Osteoblast (primary cell): ENCODE measurements at regions not wholly inside any gene's neighbourhood (a gene's known extent, or its start where the extent isn't known, plus 50 kb on each side); places are given as distances from the start of the nearest gene placed in this dataset.

Experiments
- DNase-seq: peaks from one replicate; pipeline ENCODE4 v3.0.0; 2011; ENCODE audit warnings: low spot score, mixed read lengths; ENCODE audit not compliant: insufficient read length; ENCODE audit errors: missing footprints
- H2AFZ ChIP-seq: 2 replicates; pipeline ENCODE4 v1.6.0; 2011; ENCODE audit warnings: mild to moderate bottlenecking, low read length
- H3K27ac ChIP-seq: 2 replicates; pipeline ENCODE4 v1.5.1; 2011; ENCODE audit warnings: mild to moderate bottlenecking, low read depth, low read length, moderate library complexity
- H3K27me3 ChIP-seq: 2 replicates; pipeline ENCODE4 v1.6.0; 2012; ENCODE audit warnings: mild to moderate bottlenecking, control low read depth, inconsistent platforms, low read length, moderate library complexity; ENCODE audit not compliant: insufficient read depth
- H3K36me3 ChIP-seq: 2 replicates; pipeline ENCODE4 v1.5.1; 2011; ENCODE audit warnings: mild to moderate bottlenecking, low read length, control low read depth, moderate library complexity; ENCODE audit not compliant: insufficient read depth
- H3K4me1 ChIP-seq: 2 replicates; pipeline ENCODE4 v1.5.1; 2011; ENCODE audit warnings: mild to moderate bottlenecking, low read length, control low read depth, moderate library complexity; ENCODE audit not compliant: insufficient read depth
- H3K4me2 ChIP-seq: 2 replicates; pipeline ENCODE4 v1.6.0; 2011; ENCODE audit warnings: mild to moderate bottlenecking, low read length; ENCODE audit not compliant: insufficient read depth
- H3K4me3 ChIP-seq: fragments of 200-600 bp; sonication (generic); 3 replicates; pipeline ENCODE4 v1.5.1; 2012; ENCODE audit warnings: mild to moderate bottlenecking, low read length, inconsistent platforms; ENCODE audit not compliant: insufficient read depth
- H3K79me2 ChIP-seq: 2 replicates; pipeline ENCODE4 v1.6.0; 2012; ENCODE audit warnings: mild to moderate bottlenecking, low read length, control low read depth, inconsistent platforms; ENCODE audit not compliant: insufficient read depth
- H3K9me3 ChIP-seq: 2 replicates; pipeline ENCODE4 v1.5.1; 2011; ENCODE audit warnings: low read depth, low read length, control low read depth
- H4K20me1 ChIP-seq: 2 replicates; pipeline ENCODE4 v1.6.0; 2012; ENCODE audit warnings: mild to moderate bottlenecking, low read length, control low read depth; ENCODE audit not compliant: insufficient read depth
- CTCF ChIP-seq: IDR thresholded peaks from 2 replicates; pipeline ENCODE4 v1.5.1; 2011; ENCODE audit warnings: mild to moderate bottlenecking, low read depth, low read length, moderate library complexity; ENCODE audit errors: extremely low read depth

GRCh38 chr6:80939898-80940297, 812.6 kb downstream of the TENT5A start:
- Histone ChIP-seq H4K20me1 (no peaks in the 10 kb centered on the region), H3K4me2 (no peak overlapping the region), H3K27ac (no peak overlapping the region), H3K27me3 (no peaks in the 10 kb centered on the region), H3K79me2 (no peaks in the 10 kb centered on the region), H2AFZ (no peak overlapping the region), H3K4me1 (no peaks in the 10 kb centered on the region), H3K9me3 (no peaks in the 10 kb centered on the region), H3K36me3 (no peaks in the 10 kb centered on the region), H3K4me3 (no peak overlapping the region)
- peak; percentile 43 for DNase-seq
- TF ChIP-seq CTCF, result no peak

GRCh38 chr6:80939480-80939879, 813.0 kb downstream of the TENT5A start:
- no peak for TF ChIP-seq CTCF
- no peak overlapping the region for H2AFZ ChIP-seq
- H3K4me1 ChIP-seq, result no peaks in the 10 kb centered on the region
- H3K79me2 ChIP-seq, result no peaks in the 10 kb centered on the region
- no peak overlapping the region for H3K4me2 ChIP-seq
- no peaks in the 10 kb centered on the region for H3K36me3 ChIP-seq
- no peaks in the 10 kb centered on the region for H4K20me1 ChIP-seq
- no peak overlapping the region for H3K27ac ChIP-seq
- no peak overlapping the region for H3K4me3 ChIP-seq
- no peaks in the 10 kb centered on the region for H3K9me3 ChIP-seq
- no peak for DNase-seq
- H3K27me3 ChIP-seq, result no peaks in the 10 kb centered on the region

GRCh38 chr6:80938131-80938530, 814.4 kb downstream of the TENT5A start:
- H3K4me3 ChIP-seq, result no peak overlapping the region
- H3K79me2 ChIP-seq, result no peaks in the 10 kb centered on the region
- H3K9me3 ChIP-seq, result no peaks in the 10 kb centered on the region
- TF ChIP-seq CTCF, result no peak
- no peak overlapping the region for H3K27ac ChIP-seq
- no peak overlapping the region for H2AFZ ChIP-seq
- DNase-seq, result no peak
- H3K36me3 ChIP-seq, result no peaks in the 10 kb centered on the region
- no peaks in the 10 kb centered on the region for H4K20me1 ChIP-seq
- H3K27me3 ChIP-seq, result no peaks in the 10 kb centered on the region
- no peak overlapping the region for H3K4me2 ChIP-seq
- no peaks in the 10 kb centered on the region for H3K4me1 ChIP-seq

GRCh38 chr6:80932359-80932758, 820.1 kb downstream of the TENT5A start:
- DNase-seq, result no peak
- no peak overlapping the region for H3K4me3 ChIP-seq
- no peaks in the 10 kb centered on the region for H3K9me3 ChIP-seq
- no peak for TF ChIP-seq CTCF
- no peaks in the 10 kb centered on the region for H4K20me1 ChIP-seq
- no peak overlapping the region for H3K27ac ChIP-seq
- H2AFZ ChIP-seq, result no peak overlapping the region
- H3K27me3 ChIP-seq, result no peaks in the 10 kb centered on the region
- no peaks in the 10 kb centered on the region for H3K79me2 ChIP-seq
- no peaks in the 10 kb centered on the region for H3K4me1 ChIP-seq
- H3K4me2 ChIP-seq, result no peak overlapping the region
- H3K36me3 ChIP-seq, result no peaks in the 10 kb centered on the region
